GM12892 (cell line): ENCODE measurements at regions not wholly inside any gene's neighbourhood (a gene's known extent, or its start where the extent isn't known, plus 50 kb on each side); places are given as distances from the start of the nearest gene placed in this dataset.

Experiments
- POLR2A ChIP-seq: IDR thresholded peaks from 2 replicates; pipeline ENCODE4 v1.6.1; 2011; ENCODE audit warnings: low read depth, low read length, control low read depth
- POLR2AphosphoS5 ChIP-seq: IDR thresholded peaks from 2 replicates; pipeline ENCODE4 v1.6.1; 2011; ENCODE audit warnings: low read depth, low read length, control low read depth

- TF ChIP-seq POLR2A (no peak), POLR2AphosphoS5 (no peak)
These were observed 169.2 kb upstream of the IL15 start for GRCh38 chr4:141467225-141467624.
